Peyer's patch (tissue), 4 donors: ENCODE measurements at regions not wholly inside any gene's neighbourhood (a gene's known extent, or its start where the extent isn't known, plus 50 kb on each side); places are given as distances from the start of the nearest gene placed in this dataset.

Source experiments
- DNase-seq, 3 donors: peaks; one replicate each; pipeline ENCODE4 v3.0.0-alpha.2; 2017 to 2019
- H3K27ac ChIP-seq, 4 donors: fragments of 200-600 bp; sonication (generic); one replicate each; pipeline ENCODE4 v1.5.1; 2016 to 2019
- H3K27me3 ChIP-seq, 2 donors: fragments of 200-600 bp; sonication (generic); one replicate each; pipeline ENCODE4 v1.5.1; 2019
- H3K36me3 ChIP-seq, 3 donors: fragments of 200-600 bp; sonication (generic); one replicate each; pipeline ENCODE4 v1.5.1; 2016 to 2019
- H3K4me1 ChIP-seq, 4 donors: fragments of 200-600 bp; sonication (generic); one replicate each; pipeline ENCODE4 v1.5.1; 2016 to 2019
- H3K4me3 ChIP-seq, 4 donors: fragments of 200-600 bp; sonication (generic); 1 replicate in 3 of 4; 2 replicates in 1 of 4; pipeline ENCODE4 v1.5.1; 2016 to 2019; ENCODE audit warnings: mild to moderate bottlenecking in 1 of 4
- H3K9me3 ChIP-seq, 4 donors: fragments of 200-600 bp; sonication (generic); one replicate each; pipeline ENCODE4 v1.5.1; 2016 to 2019; ENCODE audit warnings: mild to moderate bottlenecking in 1 of 4
- POLR2A ChIP-seq, 2 donors: fragments of 450-650 bp; IDR thresholded peaks; one replicate each; pipeline ENCODE4 v1.5.1; 2017; ENCODE audit warnings: antibody characterized with exemption in 2 of 2, mild to moderate bottlenecking in 2 of 2, moderate library complexity in 2 of 2
- TF ChIP-seq, protein P1 (sequence below), 6 experiments: fragments of 450-650 bp in 4 of 6; fragments of 200-600 bp in 2 of 6; sonication (generic) in 1 of 6; IDR thresholded peaks; one replicate each; pipeline ENCODE4 v1.5.1; 2017 to 2019; ENCODE audit warnings: antibody characterized with exemption in 6 of 6, mild to moderate bottlenecking in 3 of 6, moderate library complexity in 1 of 6

DNA sequence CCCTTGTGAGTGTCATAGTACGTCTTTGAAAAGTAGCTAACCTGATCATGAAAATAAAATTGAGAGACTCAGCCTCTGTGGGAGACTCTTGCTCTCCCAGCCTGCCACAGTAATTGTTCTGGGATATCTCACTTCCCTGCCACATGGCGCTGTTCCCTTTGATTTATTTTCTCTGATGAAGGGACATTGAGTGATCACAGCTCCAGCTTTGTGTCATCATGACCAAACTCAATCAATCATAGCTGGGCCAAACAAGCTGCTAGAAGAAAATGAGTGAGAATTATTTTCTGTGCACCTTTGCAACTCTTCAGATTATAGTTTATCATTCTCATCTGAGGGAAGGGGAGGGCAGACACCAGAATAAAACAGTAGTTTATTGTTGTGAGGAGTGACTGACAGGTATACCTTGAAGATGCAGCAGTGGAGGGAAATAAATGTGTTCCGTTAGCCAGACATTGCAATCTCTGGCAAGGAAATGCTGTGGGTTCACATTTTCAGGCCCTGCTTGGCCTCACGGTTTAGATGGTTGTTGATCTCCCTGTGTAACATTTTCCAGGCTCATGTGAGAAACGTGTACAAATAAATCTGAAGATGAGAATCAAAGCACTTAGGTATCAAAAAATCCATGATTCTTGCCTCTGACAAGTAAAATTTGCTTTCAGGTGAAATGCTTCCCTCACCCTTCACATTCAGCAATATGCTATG is 174.7 kb upstream of the FBXL17 start:
- DNase-seq: no peak
- H3K27me3 ChIP-seq: no peaks in the 10 kb centered on the region
- no peaks in the 10 kb centered on the region for H3K36me3 ChIP-seq
- H3K4me1 ChIP-seq: no peaks in the 10 kb centered on the region
- no peak overlapping the region for H3K4me3 ChIP-seq
- no peak for TF ChIP-seq POLR2A (IDR thresholded peaks at IDR 0.05)
- TF ChIP-seq, protein P1, sequence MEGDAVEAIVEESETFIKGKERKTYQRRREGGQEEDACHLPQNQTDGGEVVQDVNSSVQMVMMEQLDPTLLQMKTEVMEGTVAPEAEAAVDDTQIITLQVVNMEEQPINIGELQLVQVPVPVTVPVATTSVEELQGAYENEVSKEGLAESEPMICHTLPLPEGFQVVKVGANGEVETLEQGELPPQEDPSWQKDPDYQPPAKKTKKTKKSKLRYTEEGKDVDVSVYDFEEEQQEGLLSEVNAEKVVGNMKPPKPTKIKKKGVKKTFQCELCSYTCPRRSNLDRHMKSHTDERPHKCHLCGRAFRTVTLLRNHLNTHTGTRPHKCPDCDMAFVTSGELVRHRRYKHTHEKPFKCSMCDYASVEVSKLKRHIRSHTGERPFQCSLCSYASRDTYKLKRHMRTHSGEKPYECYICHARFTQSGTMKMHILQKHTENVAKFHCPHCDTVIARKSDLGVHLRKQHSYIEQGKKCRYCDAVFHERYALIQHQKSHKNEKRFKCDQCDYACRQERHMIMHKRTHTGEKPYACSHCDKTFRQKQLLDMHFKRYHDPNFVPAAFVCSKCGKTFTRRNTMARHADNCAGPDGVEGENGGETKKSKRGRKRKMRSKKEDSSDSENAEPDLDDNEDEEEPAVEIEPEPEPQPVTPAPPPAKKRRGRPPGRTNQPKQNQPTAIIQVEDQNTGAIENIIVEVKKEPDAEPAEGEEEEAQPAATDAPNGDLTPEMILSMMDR (IDR thresholded peaks at IDR 0.05): no peak
- H3K27ac ChIP-seq: no peak overlapping the region
- no peaks in the 10 kb centered on the region for H3K9me3 ChIP-seq

DNA sequence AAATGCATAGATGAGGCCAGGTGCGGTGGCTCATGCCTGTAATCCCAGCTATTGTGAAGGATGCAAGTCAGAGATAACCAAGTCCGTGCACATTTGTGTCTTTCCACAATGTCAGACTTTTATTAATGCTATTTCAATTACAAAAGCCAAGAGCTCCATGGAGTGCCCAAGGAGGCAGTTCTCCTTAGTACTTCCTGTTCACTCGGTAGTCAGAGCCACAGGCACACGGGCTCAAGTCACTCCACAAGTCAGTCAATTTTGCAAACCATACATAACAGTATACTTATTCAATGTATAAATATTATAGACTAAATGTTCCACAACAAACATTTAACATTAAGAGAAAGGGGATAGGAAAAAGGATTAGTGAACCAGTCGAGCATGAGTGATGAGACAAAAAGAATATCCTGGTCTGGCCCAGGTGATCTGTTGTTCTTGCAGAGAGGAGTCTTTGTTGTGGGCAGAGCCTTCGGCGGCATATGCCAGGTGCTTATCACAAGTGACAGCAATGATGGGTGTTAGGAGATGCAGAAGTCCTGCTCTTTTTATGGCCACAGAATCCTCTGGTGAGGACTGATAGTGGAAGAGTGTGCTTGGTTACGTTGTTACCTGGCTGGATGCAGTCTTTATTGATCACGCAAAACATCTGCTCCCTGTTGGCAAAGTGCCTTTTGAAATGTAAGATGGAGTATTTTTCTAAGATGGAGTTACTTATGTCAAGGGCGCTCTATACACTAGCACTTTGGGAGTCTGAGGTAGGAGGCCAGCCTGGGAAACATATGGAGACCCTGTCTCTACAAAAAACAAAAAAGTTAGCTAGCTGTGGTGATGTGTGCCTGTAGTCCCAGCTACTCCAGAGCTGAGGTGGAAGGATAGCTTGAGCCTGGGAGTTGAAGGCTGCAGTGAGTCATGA is 167.0 kb upstream of the FBXL17 start:
- Histone ChIP-seq H3K4me1 (no peaks in the 10 kb centered on the region), H3K4me3 (no peak overlapping the region), H3K27me3 (no peaks in the 10 kb centered on the region), H3K27ac (no peak overlapping the region), H3K9me3 (no peaks in the 10 kb centered on the region), H3K36me3 (no peaks in the 10 kb centered on the region)
- DNase-seq: no peak
- TF ChIP-seq, protein P1 (IDR thresholded peaks at IDR 0.05): no peak
- no peak for TF ChIP-seq POLR2A (IDR thresholded peaks at IDR 0.05)

DNA sequence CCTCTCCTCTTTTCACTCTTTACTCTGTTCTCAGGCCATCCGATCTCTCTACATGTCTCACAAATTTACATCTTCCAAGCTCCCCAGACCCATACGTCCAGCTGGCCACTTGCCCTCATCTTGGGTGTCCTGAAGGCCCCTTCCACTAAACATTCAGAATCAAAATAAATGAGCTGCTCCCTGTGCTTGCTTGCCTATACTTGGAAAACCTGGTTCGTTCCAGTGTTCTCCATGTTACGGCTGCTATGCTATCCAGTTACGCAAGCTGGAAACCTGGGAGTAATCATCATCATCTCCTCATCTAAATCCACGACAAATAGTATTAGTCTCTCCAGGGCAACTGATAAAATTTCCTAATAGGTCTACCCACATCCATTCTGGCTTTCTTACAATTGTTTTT is 165.0 kb upstream of the FBXL17 start:
- no peaks in the 10 kb centered on the region for H3K27me3 ChIP-seq
- no peaks in the 10 kb centered on the region for H3K9me3 ChIP-seq
- H3K27ac ChIP-seq: no peak overlapping the region
- H3K4me3 ChIP-seq: no peak overlapping the region
- H3K36me3 ChIP-seq: no peaks in the 10 kb centered on the region
- no peak for TF ChIP-seq POLR2A (IDR thresholded peaks at IDR 0.05)
- TF ChIP-seq, protein P1 (IDR thresholded peaks at IDR 0.05): no peak
- no peak for DNase-seq
- no peaks in the 10 kb centered on the region for H3K4me1 ChIP-seq

DNA sequence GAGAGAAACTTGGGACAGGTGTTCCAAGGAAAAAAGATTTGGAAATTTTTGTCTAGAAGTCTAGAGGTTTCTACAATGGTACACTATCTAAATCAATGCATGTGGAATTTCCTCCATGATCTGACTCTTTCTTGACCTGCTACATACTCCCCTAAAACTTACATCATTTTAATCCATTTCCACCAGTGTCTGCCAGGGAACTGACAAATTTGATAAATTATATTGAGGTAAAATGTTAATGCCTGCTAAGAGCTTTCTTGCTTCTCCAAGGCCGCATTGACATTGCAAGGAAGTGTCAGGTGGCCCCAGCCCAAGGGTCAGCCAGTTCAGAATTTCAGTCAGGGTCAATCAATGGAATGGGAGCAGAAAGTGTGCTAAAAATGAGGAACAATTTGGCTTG is 163.4 kb upstream of the FBXL17 start:
- H3K4me1 ChIP-seq: no peaks in the 10 kb centered on the region
- no peaks in the 10 kb centered on the region for H3K36me3 ChIP-seq
- DNase-seq: no peak
- H3K27ac ChIP-seq: no peak overlapping the region
- H3K9me3 ChIP-seq: no peaks in the 10 kb centered on the region
- H3K27me3 ChIP-seq: no peaks in the 10 kb centered on the region
- TF ChIP-seq POLR2A (IDR thresholded peaks at IDR 0.05): no peak
- TF ChIP-seq, protein P1 (IDR thresholded peaks at IDR 0.05): no peak
- no peak overlapping the region for H3K4me3 ChIP-seq

DNA sequence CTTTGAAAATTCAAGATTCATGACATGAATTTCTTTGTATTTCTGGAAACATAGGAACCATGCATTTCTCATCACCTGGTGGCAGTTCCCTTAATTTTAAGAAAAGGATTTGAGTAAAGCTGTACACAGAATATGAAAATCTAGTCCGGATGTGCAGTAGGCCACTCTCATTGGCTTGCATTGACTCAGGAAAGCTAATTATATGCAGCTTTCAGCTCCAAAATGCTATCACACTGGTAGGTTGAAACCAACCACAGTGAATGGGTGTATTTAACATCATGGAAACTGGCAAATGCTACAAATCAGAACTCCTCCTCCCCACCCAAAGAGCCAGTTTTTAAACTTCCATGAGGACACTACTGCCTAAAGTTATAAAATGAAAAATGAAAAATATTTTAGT is 161.6 kb upstream of the FBXL17 start:
- H3K27ac ChIP-seq: no peak overlapping the region
- H3K9me3 ChIP-seq: no peaks in the 10 kb centered on the region
- H3K36me3 ChIP-seq: no peaks in the 10 kb centered on the region
- no peak for TF ChIP-seq POLR2A (IDR thresholded peaks at IDR 0.05)
- TF ChIP-seq, protein P1 (IDR thresholded peaks at IDR 0.05): no peak
- H3K4me1 ChIP-seq: no peaks in the 10 kb centered on the region
- no peaks in the 10 kb centered on the region for H3K27me3 ChIP-seq
- H3K4me3 ChIP-seq: no peak overlapping the region
- DNase-seq: no peak
